Astrocyte of the cerebellum (primary cell): ENCODE measurements at regions not wholly inside any gene's neighbourhood (a gene's known extent, or its start where the extent isn't known, plus 50 kb on each side); places are given as distances from the start of the nearest gene placed in this dataset.

ENCODE experiments used
- DNase-seq: peaks from one replicate; pipeline ENCODE4 v3.0.0-alpha.2; 2011; ENCODE audit warnings: low read depth
- H3K4me3 ChIP-seq: 2 replicates; pipeline ENCODE4 v1.5.1; 2011; ENCODE audit warnings: mild to moderate bottlenecking, low read depth, low read length, moderate library complexity
- CTCF ChIP-seq: IDR thresholded peaks from 2 replicates; pipeline ENCODE4 v1.5.1; 2012; ENCODE audit warnings: low read length, low read depth, moderate library complexity, mild to moderate bottlenecking; ENCODE audit errors: missing control alignments
- in situ Hi-C: cut with HindIII; loops from 2 replicates; pipeline ENCODE4 v1.10.0; 2017; ENCODE audit warnings: low sequenced_read_pairs

GRCh38 chr20:5492937-5493336 lies 117.9 kb downstream of the GPCPD1 start:
- no peak overlapping the region for H3K4me3 ChIP-seq
- DNase-seq: no peak
- TF ChIP-seq CTCF: no peak
- in situ Hi-C loops: no loop called here

GRCh38 chr20:5491455-5491854 lies 119.4 kb downstream of the GPCPD1 start:
- no peak overlapping the region for H3K4me3 ChIP-seq
- no peak for TF ChIP-seq CTCF
- in situ Hi-C loops: no loop called here
- no peak for DNase-seq

DNA sequence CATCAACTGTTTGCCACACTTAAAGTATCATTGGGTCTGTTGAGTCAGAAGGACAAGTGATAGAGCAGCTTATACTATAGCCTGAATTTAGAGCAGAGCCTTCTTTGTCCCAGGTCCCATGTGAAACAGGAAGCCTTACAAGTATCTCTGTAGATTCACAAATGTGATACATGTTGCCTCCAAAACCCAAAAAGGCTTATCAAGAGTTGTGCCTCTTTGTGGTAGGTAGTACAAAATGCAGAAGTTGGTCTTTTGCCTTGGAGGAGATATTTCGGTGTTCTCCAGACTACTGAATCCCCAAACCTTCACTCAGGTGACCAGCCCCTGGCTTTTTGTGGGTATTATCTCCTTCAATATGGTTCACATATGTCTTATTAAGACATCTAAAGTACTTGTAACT lies 121.2 kb downstream of the GPCPD1 start:
- no peak for TF ChIP-seq CTCF
- no peak overlapping the region for H3K4me3 ChIP-seq
- in situ Hi-C loops: no loop called here
- DNase-seq: no peak

- TF ChIP-seq CTCF: no peak
- in situ Hi-C loops: no loop called here
- no peak for DNase-seq
- no peak overlapping the region for H3K4me3 ChIP-seq
Measured at GRCh38 chr20:5488823-5489222, 122.0 kb downstream of the GPCPD1 start.

GRCh38 chr20:5486377-5487054 lies 124.3 kb downstream of the GPCPD1 start:
- in situ Hi-C loops: no loop called here
- H3K4me3 ChIP-seq: no peak overlapping the region
- DNase-seq: no peak
- TF ChIP-seq CTCF: no peak

DNA sequence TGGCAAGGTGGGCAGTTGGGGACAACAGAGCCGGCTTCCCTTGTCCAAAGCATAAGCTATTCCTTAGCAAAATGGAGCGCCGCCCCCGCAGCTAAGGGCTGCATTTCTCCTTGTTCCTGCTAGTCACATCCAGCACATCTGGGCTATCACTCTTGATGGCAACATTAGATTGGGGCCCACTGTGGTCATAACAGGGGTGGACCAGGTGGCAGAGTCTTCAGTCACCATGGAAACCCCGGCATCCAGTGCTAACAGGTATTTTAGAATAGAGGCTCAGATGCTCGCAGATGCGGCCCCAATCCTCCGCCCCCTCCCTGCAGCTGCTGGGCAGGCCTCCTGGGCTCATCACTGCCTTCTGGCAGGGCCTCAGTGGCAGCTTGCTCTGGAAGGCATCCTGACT lies 125.9 kb downstream of the GPCPD1 start:
- H3K4me3 ChIP-seq: no peak overlapping the region
- in situ Hi-C loops: no loop called here
- DNase-seq: no peak
- TF ChIP-seq CTCF: no peak
